Activated naive CD8-positive, alpha-beta T cell treated with anti-CD3 and anti-CD28 coated beads, Interleukin-2, amount 50 U/mL, for 24 hours (primary cell): ENCODE measurements at regions not wholly inside any gene's neighbourhood (a gene's known extent, or its start where the extent isn't known, plus 50 kb on each side); places are given as distances from the start of the nearest gene placed in this dataset.

ENCODE experiments used
- ATAC-seq: fragments of 150-1000 bp; cut with Tn5 transposase; one replicate; pipeline ENCODE4 v1.10.0; 2021
- DNase-seq: peaks from one replicate; pipeline ENCODE4 v3.0.0; 2021
- H3K27ac Mint-ChIP-seq: one replicate; pipeline ENCODE4 v1.8.0; 2021; ENCODE audit warnings: mild to moderate bottlenecking, mixed read lengths
- H3K27me3 Mint-ChIP-seq: one replicate; pipeline ENCODE4 v1.8.0; 2021; ENCODE audit warnings: mixed read lengths
- H3K36me3 Mint-ChIP-seq: one replicate; pipeline ENCODE4 v1.8.0; 2021; ENCODE audit warnings: low read depth, mixed read lengths
- H3K4me1 Mint-ChIP-seq: one replicate; pipeline ENCODE4 v1.8.0; 2021; ENCODE audit warnings: mixed read lengths
- H3K4me3 Mint-ChIP-seq: one replicate; pipeline ENCODE4 v1.8.0; 2021; ENCODE audit warnings: mild to moderate bottlenecking, moderate library complexity, mixed read lengths
- H3K9me3 Mint-ChIP-seq: one replicate; pipeline ENCODE4 v1.8.0; 2021; ENCODE audit warnings: mixed read lengths

- no peaks in the 10 kb centered on the region for H3K36me3 Mint-ChIP-seq
- no peak for DNase-seq
- no peaks in the 10 kb centered on the region for H3K9me3 Mint-ChIP-seq
- H3K4me1 Mint-ChIP-seq, result peaks cover 43% of the 10 kb centered on the region
- ATAC-seq, result no peak
- peaks cover 3% of the 10 kb centered on the region for H3K27me3 Mint-ChIP-seq
- H3K27ac Mint-ChIP-seq, result peak overlapping the region; percentile 42
- peak overlapping the region; percentile 34 for H3K4me3 Mint-ChIP-seq
Observed at GRCh38 chr9:129481810-129482511, 138.9 kb downstream of the C9orf50 start.

GRCh38 chr9:129481424-129481809 lies 139.5 kb downstream of the C9orf50 start:
- peaks cover 3% of the 10 kb centered on the region for H3K27me3 Mint-ChIP-seq
- H3K4me3 Mint-ChIP-seq, result peak overlapping the region; percentile 34
- H3K4me1 Mint-ChIP-seq, result peaks cover 40% of the 10 kb centered on the region
- ATAC-seq (no peak), DNase-seq (no peak)
- peak overlapping the region; percentile 42 for H3K27ac Mint-ChIP-seq
- H3K36me3 Mint-ChIP-seq, result no peaks in the 10 kb centered on the region
- H3K9me3 Mint-ChIP-seq, result no peaks in the 10 kb centered on the region

DNA sequence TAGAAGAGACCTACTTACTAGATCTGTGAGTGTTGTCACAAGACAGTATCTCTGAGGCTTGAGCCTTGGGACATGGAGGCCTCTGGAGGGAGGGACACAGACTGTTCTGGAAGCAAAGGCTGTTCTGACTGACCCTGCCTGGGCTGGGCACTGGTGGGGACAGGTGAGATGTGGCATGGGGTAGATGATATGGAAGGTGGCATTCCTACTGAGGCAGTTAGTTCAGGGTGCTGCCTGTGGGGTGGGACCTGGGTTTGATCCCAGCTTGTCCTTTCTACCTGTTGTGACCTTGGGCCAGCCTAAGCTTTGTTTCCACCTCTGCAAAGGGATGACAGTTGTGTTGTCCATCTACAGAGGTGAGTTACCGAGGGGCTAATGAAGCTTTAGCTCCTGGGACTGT lies 140.2 kb downstream of the C9orf50 start:
- no peaks in the 10 kb centered on the region for H3K9me3 Mint-ChIP-seq
- H3K27ac Mint-ChIP-seq, result no peak overlapping the region
- DNase-seq, result no peak
- H3K4me1 Mint-ChIP-seq, result peaks cover 35% of the 10 kb centered on the region
- no peak for ATAC-seq
- no peaks in the 10 kb centered on the region for H3K36me3 Mint-ChIP-seq
- peaks cover 3% of the 10 kb centered on the region for H3K27me3 Mint-ChIP-seq
- no peak overlapping the region for H3K4me3 Mint-ChIP-seq

GRCh38 chr9:129480227-129480626 lies 140.7 kb downstream of the C9orf50 start:
- no peak overlapping the region for H3K27ac Mint-ChIP-seq
- no peaks in the 10 kb centered on the region for H3K36me3 Mint-ChIP-seq
- DNase-seq (no peak), ATAC-seq (no peak)
- H3K4me1 Mint-ChIP-seq, result peaks cover 30% of the 10 kb centered on the region
- peaks cover 3% of the 10 kb centered on the region for H3K27me3 Mint-ChIP-seq
- H3K4me3 Mint-ChIP-seq, result no peak overlapping the region
- no peaks in the 10 kb centered on the region for H3K9me3 Mint-ChIP-seq

GRCh38 chr9:129479631-129480011 lies 141.3 kb downstream of the C9orf50 start:
- peaks cover 3% of the 10 kb centered on the region for H3K27me3 Mint-ChIP-seq
- no peak overlapping the region for H3K4me3 Mint-ChIP-seq
- H3K9me3 Mint-ChIP-seq, result no peaks in the 10 kb centered on the region
- H3K27ac Mint-ChIP-seq, result no peak overlapping the region
- H3K36me3 Mint-ChIP-seq, result no peaks in the 10 kb centered on the region
- H3K4me1 Mint-ChIP-seq, result peaks cover 24% of the 10 kb centered on the region
- DNase-seq, result no peak
- ATAC-seq, result no peak

DNA sequence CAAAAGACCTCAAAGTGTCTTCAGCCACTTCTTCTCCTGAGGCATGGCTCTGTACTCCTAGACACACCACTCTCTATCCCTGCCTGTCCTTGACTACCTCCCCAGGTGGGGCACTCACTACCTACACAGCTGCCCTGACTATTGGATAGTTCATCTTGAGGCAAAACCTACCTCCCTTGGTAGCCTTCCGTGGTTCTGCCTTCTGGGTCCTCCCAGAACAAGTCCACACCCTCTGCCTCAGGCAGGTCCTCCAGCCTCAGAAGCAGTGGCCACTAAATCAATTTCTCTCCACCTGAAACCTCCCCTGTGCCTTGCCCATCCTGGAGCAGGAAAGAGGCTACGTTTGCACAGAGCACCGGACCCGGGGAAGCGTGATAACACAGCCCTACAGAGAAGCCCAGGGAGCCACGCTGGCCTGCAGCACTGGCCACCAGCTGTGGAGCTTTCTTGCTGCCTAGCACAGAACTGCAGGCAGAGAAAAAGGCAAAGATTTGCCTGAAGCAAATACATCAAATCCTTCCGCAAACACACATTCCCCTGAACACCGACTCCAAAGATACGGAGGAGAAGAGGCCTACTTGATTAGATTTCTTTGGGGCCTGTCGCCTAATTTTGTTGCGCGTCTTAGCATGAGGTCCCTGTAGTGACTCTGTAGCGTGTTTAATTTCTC lies 141.8 kb downstream of the C9orf50 start:
- H3K27ac Mint-ChIP-seq, result no peak overlapping the region
- ATAC-seq (no peak), DNase-seq (no peak)
- H3K36me3 Mint-ChIP-seq, result no peaks in the 10 kb centered on the region
- peaks cover 3% of the 10 kb centered on the region for H3K27me3 Mint-ChIP-seq
- no peaks in the 10 kb centered on the region for H3K9me3 Mint-ChIP-seq
- peaks cover 20% of the 10 kb centered on the region for H3K4me1 Mint-ChIP-seq
- no peak overlapping the region for H3K4me3 Mint-ChIP-seq

DNA sequence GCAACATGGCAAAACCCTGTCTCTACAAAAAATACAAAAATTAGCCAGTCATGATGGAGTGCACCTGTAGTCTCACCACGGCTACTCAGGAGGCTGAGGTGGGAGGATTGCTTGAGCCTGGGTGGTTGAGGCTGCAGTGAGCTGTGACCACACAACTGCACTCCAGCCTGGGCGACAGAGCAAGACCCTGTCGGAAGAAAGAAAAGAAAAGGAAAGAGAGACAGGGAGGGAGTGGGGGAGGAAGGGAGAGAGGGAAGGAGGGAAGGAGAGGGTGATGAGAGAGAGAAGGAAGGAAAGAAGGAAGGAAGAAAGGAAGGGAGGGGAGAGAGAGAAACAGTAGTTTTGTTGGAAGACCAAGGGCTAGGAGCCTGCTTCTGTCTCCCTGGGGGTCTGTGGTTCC lies 142.4 kb downstream of the C9orf50 start:
- Mint-ChIP-seq H3K27me3 (peaks cover 4% of the 10 kb centered on the region), H3K9me3 (no peaks in the 10 kb centered on the region), H3K4me3 (no peak overlapping the region), H3K4me1 (peaks cover 19% of the 10 kb centered on the region), H3K36me3 (no peaks in the 10 kb centered on the region), H3K27ac (no peak overlapping the region)
- no peak for ATAC-seq
- no peak for DNase-seq

DNA sequence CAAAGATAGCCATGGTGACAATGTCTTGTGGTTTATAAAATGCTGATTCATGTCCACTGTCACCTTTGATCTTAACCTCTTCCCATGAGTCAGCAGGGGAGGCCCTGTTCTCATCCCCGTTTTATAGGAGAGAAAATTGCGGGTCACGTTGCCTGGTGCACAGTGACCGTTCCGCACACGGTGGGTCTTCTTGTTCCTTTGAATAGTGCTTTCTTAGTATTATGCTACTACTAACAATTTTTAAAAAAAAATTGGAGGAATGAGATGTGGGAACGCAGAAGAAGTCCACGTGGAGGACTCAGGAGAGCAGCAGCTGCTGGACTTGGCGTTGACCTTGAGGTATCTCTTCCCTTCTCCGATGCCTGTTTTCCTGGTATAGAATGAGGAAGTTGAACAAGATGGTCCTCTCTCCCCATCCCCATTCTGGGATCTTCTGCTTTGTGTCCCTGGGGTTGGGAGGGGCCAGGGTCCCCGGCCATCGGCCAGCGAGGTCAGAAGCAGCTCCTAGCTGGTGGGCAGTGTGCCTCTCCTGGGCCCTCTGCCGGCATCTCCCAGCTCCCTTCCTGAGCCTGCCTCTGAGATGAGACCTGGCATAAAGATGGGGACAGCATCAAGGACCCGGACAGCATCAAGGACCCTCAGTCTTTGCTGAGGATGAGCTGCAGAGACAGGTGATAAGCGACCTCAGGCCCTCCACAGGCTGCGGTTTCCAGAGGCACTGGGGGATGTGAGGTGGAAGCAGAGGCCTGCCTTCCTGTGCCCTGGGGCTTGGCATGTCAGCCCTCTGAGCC lies 143.9 kb downstream of the C9orf50 start:
- ATAC-seq, result no peak
- H3K27me3 Mint-ChIP-seq, result peaks cover 4% of the 10 kb centered on the region

GRCh38 chr9:129474740-129475404 lies 146.0 kb downstream of the C9orf50 start:
- no peak for DNase-seq
- H3K36me3 Mint-ChIP-seq, result no peaks in the 10 kb centered on the region
- no peaks in the 10 kb centered on the region for H3K9me3 Mint-ChIP-seq
- H3K27ac Mint-ChIP-seq, result no peak overlapping the region
- peaks cover 1% of the 10 kb centered on the region for H3K27me3 Mint-ChIP-seq
- H3K4me1 Mint-ChIP-seq, result peaks cover 37% of the 10 kb centered on the region
- no peak overlapping the region for H3K4me3 Mint-ChIP-seq
- ATAC-seq, result no peak

More for the DNA sequence above, 143.9 kb downstream of the C9orf50 start:
- Mint-ChIP-seq H3K36me3 (no peaks in the 10 kb centered on the region), H3K9me3 (no peaks in the 10 kb centered on the region), H3K4me1 (peaks cover 23% of the 10 kb centered on the region), H3K27ac (no peak overlapping the region), H3K4me3 (no peak overlapping the region)
- no peak for DNase-seq

DNA sequence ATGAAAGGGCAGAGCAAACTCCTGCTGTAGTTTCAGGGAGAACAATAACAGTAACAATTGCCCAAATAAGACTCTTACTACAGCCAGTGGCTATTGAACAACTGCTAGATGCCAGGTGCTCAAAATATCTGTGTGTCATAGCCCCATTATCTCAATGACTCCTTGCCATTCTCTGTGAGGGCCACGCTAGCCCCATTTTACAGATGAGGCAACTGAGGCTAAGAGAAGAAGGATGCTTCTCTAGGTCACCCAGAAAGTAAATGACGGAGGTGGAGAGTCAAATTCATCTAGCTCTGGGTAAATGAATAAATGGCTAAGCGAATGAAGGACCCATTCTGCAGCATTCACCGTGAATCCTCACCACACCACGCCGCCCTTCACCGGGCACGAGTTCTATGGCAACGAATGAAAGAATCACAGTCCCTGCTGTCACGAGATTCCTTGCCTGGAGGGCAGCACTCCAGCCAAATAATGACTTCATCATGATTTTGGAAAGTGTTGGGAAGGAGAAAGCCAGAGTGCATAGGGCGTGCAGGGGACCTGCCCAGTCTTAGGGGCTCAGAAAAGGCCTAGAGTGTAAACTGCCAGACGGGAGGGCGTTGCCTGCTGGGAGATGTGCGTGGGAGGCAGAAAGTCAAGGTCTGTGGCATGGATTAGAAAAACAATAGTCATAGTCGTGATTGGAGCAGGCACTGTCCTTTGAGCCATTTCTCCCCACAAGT lies 147.2 kb downstream of the C9orf50 start:
- Mint-ChIP-seq H3K4me1 (peaks cover 39% of the 10 kb centered on the region), H3K27me3 (peaks cover 1% of the 10 kb centered on the region), H3K36me3 (no peaks in the 10 kb centered on the region), H3K9me3 (no peaks in the 10 kb centered on the region), H3K4me3 (no peak overlapping the region), H3K27ac (no peak overlapping the region)
- DNase-seq, result no peak
- no peak for ATAC-seq

GRCh38 chr9:129472651-129473102 lies 148.2 kb downstream of the C9orf50 start:
- no peaks in the 10 kb centered on the region for H3K9me3 Mint-ChIP-seq
- peak overlapping the region; percentile 46 for H3K27ac Mint-ChIP-seq
- H3K27me3 Mint-ChIP-seq, result peaks cover 1% of the 10 kb centered on the region
- DNase-seq (no peak), ATAC-seq (no peak)
- no peaks in the 10 kb centered on the region for H3K36me3 Mint-ChIP-seq
- H3K4me1 Mint-ChIP-seq, result peaks cover 45% of the 10 kb centered on the region
- H3K4me3 Mint-ChIP-seq, result no peak overlapping the region

DNA sequence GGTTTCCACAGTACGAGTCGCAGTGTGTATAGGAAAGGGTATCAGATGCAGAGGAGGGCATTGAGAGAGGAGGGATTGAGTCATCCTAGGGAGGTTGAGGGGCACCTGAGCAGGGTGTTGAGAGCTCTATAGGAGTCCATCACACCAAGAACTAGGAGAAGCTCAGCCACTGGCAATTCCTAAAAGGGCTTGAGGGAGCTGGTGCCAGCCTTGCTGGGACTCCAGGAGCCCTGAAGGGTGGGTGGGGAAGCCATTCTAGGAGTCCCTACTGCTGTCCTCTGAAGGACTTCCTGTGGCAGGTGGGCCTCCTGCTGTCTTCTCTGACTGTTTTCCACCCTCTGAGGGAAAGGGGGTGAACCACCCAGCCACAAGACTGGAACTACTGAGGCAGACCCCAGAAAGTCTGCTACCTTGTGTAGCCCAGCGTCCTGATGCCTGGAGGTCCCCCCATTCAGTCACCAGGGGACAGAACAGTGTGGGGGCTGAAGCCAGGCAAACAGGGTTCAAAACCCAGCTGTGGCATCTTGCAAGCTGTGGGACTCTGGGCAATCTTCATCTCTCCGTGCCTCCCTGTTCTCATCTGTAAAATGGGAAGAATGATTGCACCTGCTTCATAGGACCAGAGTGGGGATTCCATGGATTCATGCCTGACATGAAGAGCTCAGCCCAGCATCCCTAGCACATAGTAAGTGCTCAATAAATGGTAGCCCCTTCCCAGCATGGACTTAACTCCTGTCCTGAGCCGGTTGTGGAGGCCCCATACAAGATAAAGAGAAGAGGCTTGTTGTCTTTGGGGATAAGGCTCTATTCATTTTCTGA lies 149.5 kb downstream of the C9orf50 start:
- peak overlapping the region; percentile 74 for H3K27ac Mint-ChIP-seq
- peaks cover 44% of the 10 kb centered on the region for H3K4me1 Mint-ChIP-seq
- ATAC-seq, result peak; percentile 97
- no peaks in the 10 kb centered on the region for H3K36me3 Mint-ChIP-seq
- peak; percentile 52 for DNase-seq
- peaks cover 1% of the 10 kb centered on the region for H3K27me3 Mint-ChIP-seq
- H3K9me3 Mint-ChIP-seq, result no peaks in the 10 kb centered on the region
- peak overlapping the region; percentile 29 for H3K4me3 Mint-ChIP-seq

GRCh38 chr9:129469988-129470316 lies 150.9 kb downstream of the C9orf50 start:
- no peak for ATAC-seq
- Mint-ChIP-seq H3K36me3 (no peaks in the 10 kb centered on the region), H3K4me1 (peaks cover 57% of the 10 kb centered on the region), H3K4me3 (no peak overlapping the region), H3K27ac (peak overlapping the region; percentile 67), H3K27me3 (peaks cover 1% of the 10 kb centered on the region), H3K9me3 (no peaks in the 10 kb centered on the region)
- no peak for DNase-seq
